ENCODE measurements at regions not wholly inside any gene's neighbourhood (a gene's known extent, or its start where the extent isn't known, plus 50 kb on each side); places are given as distances from the start of the nearest gene placed in this dataset.

- 36% methylated on average over 3 of the region's 3 CpGs for WGBS (ENCODE audit: insufficient coverage, insufficient replicate concordance, low lambda C conversion rate, missing lambda C conversion rate)
- no peak overlapping the region for H3K27ac ChIP-seq (ENCODE audit: control insufficient read depth, insufficient read depth)
- H3K4me3 ChIP-seq, result no peak overlapping the region
- SMC1A ChIA-PET (ENCODE audit: uncharacterized antibody, unreplicated experiment), result no interaction called here
- RAD21 ChIA-PET (ENCODE audit: unreplicated experiment), result no interaction called here
- ATAC-seq, result no peak
- H3K4me2 ChIP-seq (ENCODE audit: control insufficient read depth, insufficient read depth), result no peak overlapping the region
- CTCF ChIA-PET, result no interaction called here
- in situ Hi-C loops (cut with MboI) (no loop called here), intact Hi-C loops (cut with micrococcal nuclease; ENCODE audit: unreplicated experiment) (no loop called here)
- no peaks in the 10 kb centered on the region for H3K36me3 ChIP-seq (ENCODE audit: control insufficient read depth in 2 of 2, insufficient read depth in 2 of 2, low read length in 1 of 2)
- no peak overlapping the region for H2AFZ ChIP-seq (ENCODE audit: control insufficient read depth, low read depth, low read length)
- POLR2A ChIA-PET, result no interaction called here
- FAIRE-seq, result no peak
- H3K27me3 ChIP-seq (replicated peaks in 1 of 2; ENCODE audit: control insufficient read depth in 2 of 2, insufficient read depth in 2 of 2, low read length in 1 of 2), result no peaks in the 10 kb centered on the region; a peak in 2 of 4 replicates
- DNase-seq (ENCODE audit: low read depth, low spot score), result no peak
- no peaks in the 10 kb centered on the region for H3K79me2 ChIP-seq (ENCODE audit: control insufficient read depth, insufficient read depth, low read length)
- no TSS peak for BruUV-seq (replicated peaks)
- no peak overlapping the region for H3K9ac ChIP-seq (ENCODE audit: control insufficient read depth, insufficient read depth, low read length)
- no peaks in the 10 kb centered on the region; the same call in 2 of the 3 replicates for H3K9me3 ChIP-seq (replicated peaks; ENCODE audit: control insufficient read depth, insufficient read depth, low read length)
- H4K20me1 ChIP-seq (ENCODE audit: control insufficient read depth, insufficient read depth), result no peaks in the 10 kb centered on the region
- H3K4me1 ChIP-seq (ENCODE audit: control insufficient read depth, insufficient read depth, low read length), result peaks cover 3% of the 10 kb centered on the region; the same call in 1 of the 2 replicates
- TF ChIP-seq NBN (IDR thresholded peaks at IDR 0.05), result no peak
- no peak for TF ChIP-seq CREM (IDR thresholded peaks at IDR 0.05; ENCODE audit: low read depth)
- no peak for TF ChIP-seq ZSCAN29 (IDR thresholded peaks at IDR 0.05)
- TF ChIP-seq ZNF687 (IDR thresholded peaks at IDR 0.05), result no peak
- no peak for TF ChIP-seq CEBPZ (IDR thresholded peaks at IDR 0.05; ENCODE audit: low read depth, low read length)
- TF ChIP-seq ZNF217 (IDR thresholded peaks at IDR 0.05), result no peak
- no peak for TF ChIP-seq ASH2L (IDR thresholded peaks at IDR 0.05; ENCODE audit: borderline replicate concordance, low read depth)
- TF ChIP-seq PKNOX1 (IDR thresholded peaks at IDR 0.05), result no peak
- no peak for TF ChIP-seq SUPT20H (IDR thresholded peaks at IDR 0.05; ENCODE audit: borderline replicate concordance, control insufficient read depth, low read depth, low read length)
- TF ChIP-seq NKRF (conservative IDR thresholded peaks at IDR 0.05), result no peak
Measured at GRCh38 chr1:219792337-219793021, 135.9 kb downstream of the SLC30A10 start.

Measured in GM12878 (cell line).